ENCODE measurements at regions not wholly inside any gene's neighbourhood (a gene's known extent, or its start where the extent isn't known, plus 50 kb on each side); places are given as distances from the start of the nearest gene placed in this dataset.

DNA sequence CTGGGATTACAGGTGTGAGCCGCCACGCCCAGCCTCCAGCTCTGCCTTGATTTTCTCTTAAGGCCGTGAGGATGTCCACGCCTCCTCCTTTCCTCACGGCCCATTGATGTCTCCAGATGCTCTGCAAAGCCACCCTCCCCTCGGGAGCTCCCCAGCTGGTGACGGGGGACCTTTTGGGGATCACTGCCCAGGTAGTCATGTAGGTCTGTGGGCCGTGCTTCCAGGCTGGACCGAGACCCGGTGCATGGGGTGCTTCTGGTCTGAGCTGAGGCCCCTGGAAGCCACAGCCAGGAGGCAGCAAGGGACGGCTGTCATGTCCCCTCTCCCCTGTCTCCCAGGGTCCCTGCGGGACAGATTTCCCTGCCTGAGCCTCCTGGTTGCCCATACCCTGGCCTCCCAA is 277.8 kb downstream of the SEC14L1 start:
- Histone ChIP-seq H3K36me3 (peaks cover 21% of the 10 kb centered on the region), H3K4me3 (ENCODE audit: low read depth in 1 of 2, low read length in 1 of 2) (no peak overlapping the region), H3K4me1 (ENCODE audit: control insufficient read depth in 1 of 2, insufficient read depth in 1 of 2, low read depth in 1 of 2, low read length in 1 of 2) (peaks cover 23 to 28% of the 10 kb centered on the region in 2 experiments), H3K27ac (no peak overlapping the region), H3K9me3 (no peaks in the 10 kb centered on the region), H3K27me3 (no peaks in the 10 kb centered on the region)
- TF ChIP-seq, protein P1, sequence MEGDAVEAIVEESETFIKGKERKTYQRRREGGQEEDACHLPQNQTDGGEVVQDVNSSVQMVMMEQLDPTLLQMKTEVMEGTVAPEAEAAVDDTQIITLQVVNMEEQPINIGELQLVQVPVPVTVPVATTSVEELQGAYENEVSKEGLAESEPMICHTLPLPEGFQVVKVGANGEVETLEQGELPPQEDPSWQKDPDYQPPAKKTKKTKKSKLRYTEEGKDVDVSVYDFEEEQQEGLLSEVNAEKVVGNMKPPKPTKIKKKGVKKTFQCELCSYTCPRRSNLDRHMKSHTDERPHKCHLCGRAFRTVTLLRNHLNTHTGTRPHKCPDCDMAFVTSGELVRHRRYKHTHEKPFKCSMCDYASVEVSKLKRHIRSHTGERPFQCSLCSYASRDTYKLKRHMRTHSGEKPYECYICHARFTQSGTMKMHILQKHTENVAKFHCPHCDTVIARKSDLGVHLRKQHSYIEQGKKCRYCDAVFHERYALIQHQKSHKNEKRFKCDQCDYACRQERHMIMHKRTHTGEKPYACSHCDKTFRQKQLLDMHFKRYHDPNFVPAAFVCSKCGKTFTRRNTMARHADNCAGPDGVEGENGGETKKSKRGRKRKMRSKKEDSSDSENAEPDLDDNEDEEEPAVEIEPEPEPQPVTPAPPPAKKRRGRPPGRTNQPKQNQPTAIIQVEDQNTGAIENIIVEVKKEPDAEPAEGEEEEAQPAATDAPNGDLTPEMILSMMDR (IDR thresholded peaks at IDR 0.05) = no peak

DNA sequence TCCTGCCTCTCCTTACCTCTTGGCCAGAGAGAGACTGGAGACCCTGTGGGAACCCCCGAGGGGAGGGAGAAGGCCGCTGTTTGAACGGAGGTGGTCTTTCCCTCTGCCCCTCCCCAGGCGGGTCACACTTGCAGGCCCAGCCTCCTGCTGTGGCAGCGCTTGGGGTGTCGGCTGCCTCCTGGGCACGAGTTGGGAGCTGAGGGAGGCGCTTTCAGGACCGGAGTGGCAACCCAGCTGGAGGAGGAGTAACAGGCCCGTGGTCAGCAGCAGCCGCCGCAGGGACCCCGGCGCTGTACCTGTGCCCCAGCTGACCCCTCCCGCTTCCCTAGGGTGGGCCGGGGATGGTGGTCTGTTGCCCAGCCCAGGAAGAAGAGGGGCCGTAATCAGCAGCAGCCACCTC is 278.3 kb downstream of the SEC14L1 start:
- H3K4me3 ChIP-seq (ENCODE audit: low read depth in 1 of 2, low read length in 1 of 2) = no peak overlapping the region
- H3K36me3 ChIP-seq = peaks cover 26% of the 10 kb centered on the region
- H3K27me3 ChIP-seq = no peaks in the 10 kb centered on the region
- H3K9me3 ChIP-seq = no peaks in the 10 kb centered on the region
- no peak overlapping the region for H3K27ac ChIP-seq
- TF ChIP-seq, protein P1 (IDR thresholded peaks at IDR 0.05) = no peak
- H3K4me1 ChIP-seq (ENCODE audit: control insufficient read depth in 1 of 2, insufficient read depth in 1 of 2, low read depth in 1 of 2, low read length in 1 of 2) = peaks cover 23 to 28% of the 10 kb centered on the region in 2 experiments

DNA sequence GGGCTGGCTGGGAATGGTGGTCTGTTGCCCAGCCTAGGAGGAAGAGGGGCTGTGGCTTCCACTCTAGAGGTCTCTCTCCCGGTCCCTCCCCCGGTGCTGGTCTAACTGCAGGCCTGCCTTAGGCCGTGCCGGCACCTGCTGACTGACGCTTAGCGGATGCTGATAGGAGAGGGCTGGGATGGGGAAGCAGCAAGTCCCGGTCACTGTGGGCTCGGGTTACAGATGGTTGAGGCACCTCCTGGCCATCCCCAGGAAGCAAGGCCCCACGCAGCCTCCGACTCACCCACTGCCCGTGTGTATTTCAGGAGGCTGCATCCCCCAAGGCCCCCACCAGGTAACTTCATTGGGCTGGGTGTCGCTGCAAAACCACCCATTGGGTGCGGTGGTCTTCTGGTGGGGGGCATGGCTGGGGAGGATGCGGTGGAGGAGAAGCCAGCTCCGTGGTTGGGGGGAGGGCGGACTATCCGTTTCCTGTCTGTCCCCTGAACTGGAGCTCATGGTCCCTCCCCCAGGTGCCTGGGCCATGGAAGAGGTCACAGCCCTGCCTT is 278.9 kb downstream of the SEC14L1 start:
- no peak overlapping the region for H3K27ac ChIP-seq
- TF ChIP-seq, protein P1 (IDR thresholded peaks at IDR 0.05) = no peak
- H3K9me3 ChIP-seq = no peaks in the 10 kb centered on the region
- no peak overlapping the region for H3K4me3 ChIP-seq (ENCODE audit: low read depth in 1 of 2, low read length in 1 of 2)
- peaks cover 27 to 33% of the 10 kb centered on the region in 2 experiments for H3K4me1 ChIP-seq (ENCODE audit: control insufficient read depth in 1 of 2, insufficient read depth in 1 of 2, low read depth in 1 of 2, low read length in 1 of 2)
- peaks cover 27% of the 10 kb centered on the region for H3K36me3 ChIP-seq
- no peaks in the 10 kb centered on the region for H3K27me3 ChIP-seq

DNA sequence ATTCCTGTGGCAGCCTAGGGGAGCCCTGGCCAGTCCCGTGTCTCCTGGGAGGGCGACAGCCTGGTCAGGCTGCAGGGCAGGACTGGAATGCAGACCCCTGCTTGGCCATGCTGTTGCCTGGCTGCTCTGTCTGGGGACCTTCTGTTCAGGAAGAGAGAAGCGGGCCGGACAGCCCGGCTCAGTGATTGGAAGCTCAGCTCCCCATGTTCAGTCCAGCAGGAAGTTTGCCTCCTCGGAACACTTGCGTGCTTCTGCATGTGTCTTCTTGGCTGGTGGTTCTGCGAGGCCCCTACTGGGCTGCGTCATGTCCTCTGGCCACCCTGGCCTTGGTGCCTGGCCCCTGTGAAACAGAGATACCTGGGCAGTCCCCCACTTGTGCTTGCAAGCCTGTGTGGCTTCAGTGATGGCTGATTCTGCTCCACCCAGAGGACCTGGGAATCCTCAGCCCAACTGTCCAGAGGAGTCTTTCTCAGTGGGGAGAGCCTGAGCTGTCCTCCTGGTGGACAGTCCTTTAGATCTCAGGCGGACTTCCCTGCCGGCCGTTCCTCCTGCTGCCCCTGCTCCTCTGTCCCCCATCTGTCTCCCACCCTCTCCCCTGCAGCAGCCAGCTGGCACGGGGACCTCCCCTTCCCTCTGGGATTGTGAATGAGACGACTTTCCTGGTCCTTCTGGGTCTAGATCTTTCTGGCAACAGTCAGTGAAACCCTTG is 279.5 kb downstream of the SEC14L1 start:
- Histone ChIP-seq H3K9me3 (no peaks in the 10 kb centered on the region), H3K4me1 (ENCODE audit: control insufficient read depth in 1 of 2, insufficient read depth in 1 of 2, low read depth in 1 of 2, low read length in 1 of 2) (peaks cover 33 to 39% of the 10 kb centered on the region in 2 experiments), H3K4me3 (ENCODE audit: low read depth in 1 of 2, low read length in 1 of 2) (no peak overlapping the region), H3K36me3 (peaks cover 21% of the 10 kb centered on the region), H3K27me3 (no peaks in the 10 kb centered on the region), H3K27ac (peak overlapping the region; percentile 65)
- TF ChIP-seq, protein P1 (IDR thresholded peaks at IDR 0.05) = no peak

DNA sequence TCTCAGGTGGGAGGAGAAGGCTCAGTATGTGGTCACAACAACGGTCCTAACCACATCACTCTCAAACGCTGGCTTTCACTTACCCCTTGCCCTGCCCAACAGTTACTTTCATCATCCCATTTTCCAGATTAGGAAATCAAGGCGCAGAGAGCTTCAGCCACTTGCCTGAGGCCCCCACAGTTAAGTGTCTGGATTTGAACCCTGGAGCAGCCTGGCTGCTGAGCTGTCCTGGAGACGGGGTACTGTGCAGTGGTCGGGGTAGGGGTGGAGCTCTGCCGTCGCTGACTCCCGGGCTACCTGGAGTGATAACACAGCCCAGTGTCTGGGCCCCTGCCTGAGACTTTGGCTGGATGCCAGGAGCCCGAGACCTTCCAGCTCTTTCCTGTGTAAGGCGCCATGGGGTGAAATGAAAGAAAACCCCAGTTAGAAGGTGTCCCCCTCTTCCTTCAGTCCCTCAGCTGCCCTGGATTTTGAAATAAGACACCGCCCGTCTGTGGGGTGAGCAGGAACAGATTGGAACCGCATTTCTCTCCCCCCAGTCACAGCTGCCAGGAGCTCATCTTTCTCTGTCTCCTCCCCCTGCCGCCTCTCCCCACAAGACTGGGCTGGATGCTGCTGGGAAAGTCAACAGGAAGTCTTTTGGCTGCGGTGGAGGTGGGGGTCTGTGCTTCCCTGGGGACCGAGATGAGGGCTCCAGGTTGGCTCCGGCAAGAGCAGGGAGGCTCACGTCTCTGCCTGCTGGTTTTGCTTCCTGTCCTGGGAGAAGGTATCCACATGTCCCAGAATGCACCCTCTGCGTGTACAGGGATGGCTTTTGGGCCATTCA is 280.2 kb downstream of the SEC14L1 start:
- peak overlapping the region in 1 of 2 experiments; percentile 36 for H3K4me3 ChIP-seq (ENCODE audit: low read depth in 1 of 2, low read length in 1 of 2)
- H3K4me1 ChIP-seq (ENCODE audit: control insufficient read depth in 1 of 2, insufficient read depth in 1 of 2, low read depth in 1 of 2, low read length in 1 of 2) = peaks cover 41 to 47% of the 10 kb centered on the region in 2 experiments
- peak overlapping the region; percentile 65 for H3K27ac ChIP-seq

More for the DNA sequence above, 280.2 kb downstream of the SEC14L1 start:
- Histone ChIP-seq H3K36me3 (peaks cover 21% of the 10 kb centered on the region), H3K9me3 (no peaks in the 10 kb centered on the region), H3K27me3 (no peaks in the 10 kb centered on the region)
- TF ChIP-seq, protein P1 (IDR thresholded peaks at IDR 0.05) = no peak

All from neutrophil (primary cell).